WTC11 (cell line): ENCODE measurements at regions not wholly inside any gene's neighbourhood (a gene's known extent, or its start where the extent isn't known, plus 50 kb on each side); places are given as distances from the start of the nearest gene placed in this dataset.

ENCODE experiments used
- CTCF ChIP-seq: fragments of 200-600 bp; IDR thresholded peaks from 2 replicates; pipeline ENCODE4 v1.8.0; 2022; ENCODE audit warnings: antibody characterized with exemption
- ELF4 ChIP-seq: sonication (generic); formaldehyde crosslinking; IDR thresholded peaks from 2 replicates; pipeline ENCODE4 v1.8.1; 2022; ENCODE audit warnings: low read depth, mild to moderate bottlenecking, moderate library complexity, missing genetic modification reagents
- FOXJ3 ChIP-seq: sonication (generic); formaldehyde crosslinking; IDR thresholded peaks from 2 replicates; pipeline ENCODE4 v1.9.0; 2021; ENCODE audit warnings: missing genetic modification reagents, mild to moderate bottlenecking, borderline replicate concordance
- HMGA2 ChIP-seq: fragments of 250-450 bp; sonication (Bioruptor Pico); IDR thresholded peaks from 2 replicates; pipeline ENCODE4 v1.4.0; 2021; ENCODE audit warnings: mild to moderate bottlenecking, moderate library complexity
- HMGXB4 ChIP-seq: sonication (generic); formaldehyde crosslinking; IDR thresholded peaks from 2 replicates; pipeline ENCODE4 v1.8.1; 2023; ENCODE audit warnings: mild to moderate bottlenecking, moderate library complexity, missing genetic modification reagents
- KAT7 ChIP-seq: sonication (generic); formaldehyde crosslinking; IDR thresholded peaks from 2 replicates; pipeline ENCODE4 v1.8.1; 2023; ENCODE audit warnings: missing genetic modification reagents, mild to moderate bottlenecking, borderline replicate concordance
- NFYB ChIP-seq: sonication (generic); formaldehyde crosslinking; conservative IDR thresholded peaks from 2 replicates; pipeline ENCODE4 v1.8.0; 2022; ENCODE audit warnings: low read depth, missing genetic modification reagents
- OVOL2 ChIP-seq: fragments of 250-450 bp; sonication (Bioruptor Pico); IDR thresholded peaks from 2 replicates; pipeline ENCODE4 v1.9.0; 2021; ENCODE audit warnings: mild to moderate bottlenecking, borderline replicate concordance
- USF2 ChIP-seq: sonication (generic); formaldehyde crosslinking; IDR thresholded peaks from 2 replicates; pipeline ENCODE4 v1.8.1; 2023; ENCODE audit warnings: mild to moderate bottlenecking, missing genetic modification reagents, moderate library complexity

- TF ChIP-seq FOXJ3 (CRISPR knock-in tag) (no peak), HMGXB4 (no peak), USF2 (CRISPR knock-in tag) (no peak), CTCF (no peak), ELF4 (no peak), HMGA2 (CRISPR knock-in tag) (no peak), KAT7 (CRISPR knock-in tag) (no peak), NFYB (CRISPR knock-in tag) (no peak), OVOL2 (CRISPR knock-in tag) (no peak)
Observed at GRCh38 chr11:115984228-115984627, 480.0 kb upstream of the CADM1 start.
